ENCODE measurements at regions not wholly inside any gene's neighbourhood (a gene's known extent, or its start where the extent isn't known, plus 50 kb on each side); places are given as distances from the start of the nearest gene placed in this dataset.
"Not testable (repeated sequence)": the region's sequence is repeated elsewhere in the genome, so short reads cannot be mapped to it uniquely, and the experiment has no call there.

GRCh38 chr2:89198026-89198425 lies 506.6 kb downstream of the RPIA start:
- not testable (repeated sequence) for TF ChIP-seq CTCF, POLR2A (IDR thresholded peaks at IDR 0.05)
